ENCODE measurements at regions not wholly inside any gene's neighbourhood (a gene's known extent, or its start where the extent isn't known, plus 50 kb on each side); places are given as distances from the start of the nearest gene placed in this dataset.
A peak's percentile ranks its signal among the peaks of the same experiment; 100 is the strongest.
"Not testable (repeated sequence)": the region's sequence is repeated elsewhere in the genome, so short reads cannot be mapped to it uniquely, and the experiment has no call there.

- DNase-seq = no peak
Measured at GRCh38 chr1:242728696-242729095, 204.2 kb upstream of the PLD5 start.

- no peak for DNase-seq
Measured at GRCh38 chr1:242723044-242723716, 198.7 kb upstream of the PLD5 start.

- no peak for DNase-seq
Measured at GRCh38 chr1:242718967-242719366, 194.5 kb upstream of the PLD5 start.

- DNase-seq = no peak
Measured at GRCh38 chr1:242712248-242712647, 187.8 kb upstream of the PLD5 start.

- DNase-seq = no peak
Measured at GRCh38 chr1:242710847-242711246, 186.3 kb upstream of the PLD5 start.

DNA sequence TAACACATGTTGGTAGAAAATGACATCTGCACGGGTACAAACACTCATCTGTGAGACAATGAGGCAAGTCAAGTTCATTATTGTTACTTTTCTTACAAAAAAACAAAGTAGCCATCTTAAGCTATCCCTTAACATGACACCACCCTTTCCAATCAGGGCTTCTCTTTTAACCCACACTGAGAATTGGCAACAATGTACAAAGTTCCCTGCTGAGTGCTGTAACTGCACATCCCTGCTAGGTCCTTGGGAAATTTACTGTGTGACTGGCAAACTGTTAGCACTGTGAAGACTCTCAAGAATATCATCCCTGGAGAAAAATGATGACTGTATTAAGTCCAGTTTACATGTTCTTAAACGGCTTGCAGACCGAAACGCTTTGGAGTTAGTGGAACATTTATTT lies 185.8 kb upstream of the PLD5 start:
- no peak for DNase-seq

GRCh38 chr1:242703467-242703866 lies 179.0 kb upstream of the PLD5 start:
- DNase-seq = no peak

DNA sequence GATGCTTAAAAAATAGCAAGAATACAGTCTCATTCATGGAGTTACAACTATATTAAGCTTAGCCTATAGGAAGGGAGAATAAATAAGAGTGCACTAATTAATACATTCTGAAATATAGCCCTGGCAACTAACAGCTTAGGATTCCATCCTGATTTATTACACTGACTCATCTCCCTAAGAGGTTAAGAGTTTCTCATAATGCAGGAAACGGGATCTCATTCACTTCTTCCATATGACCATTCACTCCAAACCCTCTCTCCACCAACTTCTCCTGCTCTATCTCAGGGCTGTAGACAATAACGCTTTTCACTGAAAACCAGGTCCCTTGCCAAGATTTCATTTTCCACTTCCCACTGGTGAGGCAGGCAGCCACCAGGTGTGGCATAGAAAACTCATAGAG lies 168.5 kb upstream of the PLD5 start:
- peak; percentile 3 for DNase-seq

GRCh38 chr1:242691610-242691945 lies 167.1 kb upstream of the PLD5 start:
- DNase-seq = no peak

DNA sequence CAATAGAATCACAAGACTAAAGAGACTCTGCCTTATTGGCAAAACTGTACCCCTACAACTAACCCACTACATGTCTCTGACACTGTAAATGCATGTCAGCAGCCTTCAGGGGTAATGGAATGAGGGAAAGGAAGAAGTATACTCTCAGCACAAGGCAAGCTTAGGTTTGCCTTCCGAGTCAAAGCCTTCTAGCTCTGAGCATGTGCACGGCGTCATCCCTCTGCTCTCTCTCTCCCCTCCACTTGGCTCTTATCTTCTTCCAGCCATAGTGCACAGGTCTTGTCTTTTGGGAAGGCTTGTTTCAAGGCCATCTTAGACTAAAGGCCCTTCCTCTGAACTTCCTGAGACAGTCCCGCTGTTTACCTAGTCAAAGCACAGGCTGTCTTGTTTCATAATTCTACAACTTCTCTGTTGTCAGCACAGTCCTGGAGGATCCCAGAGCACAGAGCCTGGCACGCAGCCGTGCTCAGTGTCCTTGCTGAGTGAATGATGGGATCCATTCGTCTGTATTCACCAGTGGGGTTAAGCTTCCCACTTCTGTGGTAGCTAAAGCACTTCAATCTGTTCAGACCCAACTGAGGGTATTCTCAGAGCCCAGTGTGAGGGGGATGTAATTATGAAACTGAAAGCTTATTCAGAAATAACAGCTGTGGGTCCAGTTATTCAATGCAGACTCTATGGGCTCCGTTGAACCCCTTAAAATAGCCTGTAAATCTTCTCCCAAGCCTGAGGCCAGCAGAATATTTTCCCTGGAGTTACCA lies 166.5 kb upstream of the PLD5 start:
- no peak for DNase-seq

GRCh38 chr1:242689378-242689777 lies 164.9 kb upstream of the PLD5 start:
- DNase-seq = no peak

DNA sequence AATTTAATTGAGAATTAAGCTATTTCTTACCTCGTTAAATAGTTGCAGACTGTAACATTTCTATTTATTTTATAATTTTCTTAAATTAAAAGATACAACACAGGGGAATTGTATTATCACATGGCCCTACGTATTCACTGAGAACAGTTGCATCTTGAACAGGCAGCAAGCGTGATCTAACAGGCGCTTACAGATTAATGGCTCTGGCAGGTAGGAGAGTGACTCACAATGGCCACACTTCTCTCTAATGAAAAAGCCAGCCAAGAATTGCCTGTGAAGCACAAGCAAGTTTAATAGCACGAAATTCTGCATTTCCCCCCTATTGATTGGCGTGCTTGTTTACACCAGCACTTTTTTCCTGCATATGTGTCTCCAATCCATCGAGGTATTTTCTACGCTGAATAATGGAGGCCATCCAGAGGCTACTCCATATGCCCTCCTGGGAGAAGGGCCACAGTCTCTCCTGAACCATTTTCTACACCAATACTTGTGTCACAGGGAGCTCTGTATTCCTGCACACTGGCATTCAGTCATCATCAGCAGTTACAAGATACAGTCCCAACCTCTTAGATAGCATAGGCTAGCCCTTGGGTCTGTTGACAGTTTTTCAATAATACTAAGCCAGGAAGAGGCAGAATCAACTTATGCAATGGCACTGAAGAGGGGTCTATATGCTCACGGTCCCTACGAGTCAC lies 150.6 kb upstream of the PLD5 start:
- DNase-seq = no peak

GRCh38 chr1:242673652-242674051 lies 149.2 kb upstream of the PLD5 start:
- DNase-seq = no peak

DNA sequence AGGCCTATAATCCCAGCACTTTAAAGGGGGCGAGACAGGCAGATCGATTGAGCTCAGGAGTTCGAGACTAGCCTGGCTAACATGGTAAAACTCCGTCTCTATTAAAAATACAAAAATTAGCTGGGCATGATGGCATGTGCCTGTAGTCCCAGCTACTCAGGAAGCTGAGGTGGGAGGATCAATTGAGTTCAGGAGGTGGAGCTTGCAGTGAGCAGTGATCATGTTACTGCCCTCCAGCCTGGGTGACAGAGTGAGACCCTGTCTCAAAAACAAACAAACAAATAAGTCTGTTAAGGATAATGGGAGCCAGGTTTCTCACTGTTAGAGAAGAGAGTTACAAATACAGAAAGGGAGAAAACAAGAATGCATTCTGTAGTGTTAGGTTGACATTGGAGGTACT lies 148.7 kb upstream of the PLD5 start:
- not testable (repeated sequence) for DNase-seq

DNA sequence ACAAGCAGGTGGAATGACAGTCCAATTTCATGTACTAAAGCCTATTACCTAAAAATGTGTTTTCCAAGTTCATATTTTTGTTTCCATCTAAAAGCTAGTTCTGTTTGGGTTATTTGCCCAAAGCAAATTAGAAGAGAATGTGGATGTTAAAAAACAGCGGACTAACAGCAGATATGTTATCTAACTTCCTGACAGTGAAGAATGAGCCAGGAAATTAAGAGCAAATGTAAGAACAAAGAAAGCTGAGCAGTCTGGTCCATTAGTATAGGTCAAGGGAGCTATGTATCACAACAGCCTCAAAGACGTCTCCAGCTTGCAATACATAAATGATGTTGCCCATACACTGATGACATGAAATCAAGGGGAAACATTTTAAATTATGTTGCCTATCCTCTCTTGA lies 145.5 kb upstream of the PLD5 start:
- no peak for DNase-seq

DNA sequence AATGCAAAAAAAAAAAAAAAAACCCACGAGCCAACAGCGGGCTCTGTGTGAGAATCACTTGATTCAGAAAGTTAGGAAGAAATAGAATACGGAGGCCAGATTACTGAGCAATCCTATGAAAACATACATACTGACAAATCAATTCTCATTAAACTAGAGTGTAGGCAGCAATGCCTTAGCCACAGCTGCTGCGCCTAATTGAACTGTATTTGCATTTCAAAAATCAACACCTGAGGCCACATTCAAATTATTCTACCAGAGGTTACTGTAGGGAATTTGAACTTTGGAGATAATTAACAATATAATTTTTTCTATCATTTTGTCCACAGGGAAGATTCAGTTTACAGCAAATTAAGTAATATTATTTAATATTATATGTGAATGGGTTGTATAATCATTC lies 138.4 kb upstream of the PLD5 start:
- DNase-seq = no peak

GRCh38 chr1:242653772-242654171 lies 129.3 kb upstream of the PLD5 start:
- not testable (repeated sequence) for DNase-seq

GRCh38 chr1:242651817-242652216 lies 127.3 kb upstream of the PLD5 start:
- no peak for DNase-seq

- DNase-seq = no peak
Measured at GRCh38 chr1:242641461-242641860, 117.0 kb upstream of the PLD5 start.

DNA sequence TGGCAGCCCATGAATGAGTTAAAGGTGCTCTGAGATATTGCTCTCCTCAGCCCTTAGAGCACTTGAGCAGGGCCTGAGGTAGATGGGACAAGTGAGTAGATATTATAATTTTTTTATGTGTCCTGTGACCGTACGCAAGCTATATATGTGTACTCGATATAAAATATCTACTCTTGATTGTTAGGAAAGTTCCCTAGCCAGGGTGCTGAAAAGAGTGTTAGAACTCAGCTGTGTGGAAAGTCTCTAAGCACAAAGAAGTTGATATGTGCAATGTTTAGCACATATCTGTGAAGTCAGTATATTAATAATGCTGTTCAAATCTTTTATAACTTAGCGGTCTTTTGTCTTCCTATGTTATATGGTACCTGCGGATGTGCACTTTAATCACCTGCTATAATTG lies 114.6 kb upstream of the PLD5 start:
- no peak for DNase-seq

DNA sequence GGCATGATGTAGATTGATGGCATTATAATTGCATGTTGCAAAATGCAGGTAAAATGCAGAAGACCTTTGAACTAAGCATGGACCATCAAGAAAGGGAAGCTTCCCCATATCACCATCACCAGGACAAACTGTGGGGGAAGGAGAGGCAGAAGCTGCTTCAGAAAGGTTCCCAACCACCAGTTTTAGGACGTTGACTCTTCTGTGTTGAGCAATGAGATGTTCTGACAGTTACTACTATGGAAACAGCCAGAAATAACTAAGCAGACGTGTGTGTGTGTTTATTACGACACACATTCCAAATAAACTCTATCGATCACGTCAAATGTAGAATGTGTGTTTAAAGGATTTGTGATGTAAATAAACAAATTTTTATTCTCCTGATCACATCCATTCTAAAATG lies 110.2 kb upstream of the PLD5 start:
- no peak for DNase-seq

GRCh38 chr1:242629396-242629795 lies 104.9 kb upstream of the PLD5 start:
- DNase-seq = no peak

DNA sequence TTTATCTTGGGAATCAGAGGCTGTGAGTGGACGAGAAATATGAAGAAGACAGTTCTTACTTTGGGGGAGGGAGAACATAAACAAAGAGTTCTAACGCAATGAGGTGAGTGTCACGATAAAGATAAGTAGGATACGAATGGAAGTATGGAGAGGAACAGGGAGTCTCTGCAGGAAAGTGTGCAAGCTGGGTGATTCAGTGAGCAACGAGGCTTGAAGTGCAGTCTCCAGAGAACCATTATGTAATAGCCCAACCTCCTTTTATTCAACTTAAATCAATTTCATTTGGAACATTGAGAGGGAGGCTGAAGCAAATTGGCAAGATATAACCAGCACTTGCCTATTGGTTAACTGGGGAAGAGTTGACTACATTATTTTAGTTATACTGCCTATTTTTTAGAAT lies 99.3 kb upstream of the PLD5 start:
- no peak for DNase-seq

DNA sequence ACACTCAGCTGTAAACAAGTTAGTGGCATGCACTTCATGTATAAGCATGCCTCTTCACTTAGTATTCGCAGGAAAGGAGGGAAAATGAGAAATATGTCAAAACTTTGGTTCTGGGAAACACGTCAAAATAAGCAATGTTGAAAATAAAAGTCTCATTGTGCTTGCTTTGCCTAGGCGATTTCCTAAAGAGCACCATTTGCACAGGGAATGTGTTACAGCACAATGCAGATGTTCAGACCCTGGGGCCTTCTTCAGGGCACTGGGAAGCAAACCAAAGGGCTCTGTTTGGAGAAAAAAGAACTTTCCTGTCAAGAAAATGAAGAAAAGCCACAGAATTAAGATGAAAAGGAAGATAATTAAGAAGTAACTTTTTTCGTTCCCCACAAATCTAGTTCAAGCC lies 98.6 kb upstream of the PLD5 start:
- DNase-seq = no peak
